Fibroblast of skin of left biceps (primary cell): ENCODE measurements at regions not wholly inside any gene's neighbourhood (a gene's known extent, or its start where the extent isn't known, plus 50 kb on each side); places are given as distances from the start of the nearest gene placed in this dataset.
A peak's percentile ranks its signal among the peaks of the same experiment; 100 is the strongest.
"Not testable (repeated sequence)": the region's sequence is repeated elsewhere in the genome, so short reads cannot be mapped to it uniquely, and the experiment has no call there.

Experiments used
- DNase-seq, 2 experiments: peaks; one replicate each; pipeline ENCODE4 v3.0.0-alpha.2; 2013; ENCODE audit warnings: low read depth in 2 of 2

DNA sequence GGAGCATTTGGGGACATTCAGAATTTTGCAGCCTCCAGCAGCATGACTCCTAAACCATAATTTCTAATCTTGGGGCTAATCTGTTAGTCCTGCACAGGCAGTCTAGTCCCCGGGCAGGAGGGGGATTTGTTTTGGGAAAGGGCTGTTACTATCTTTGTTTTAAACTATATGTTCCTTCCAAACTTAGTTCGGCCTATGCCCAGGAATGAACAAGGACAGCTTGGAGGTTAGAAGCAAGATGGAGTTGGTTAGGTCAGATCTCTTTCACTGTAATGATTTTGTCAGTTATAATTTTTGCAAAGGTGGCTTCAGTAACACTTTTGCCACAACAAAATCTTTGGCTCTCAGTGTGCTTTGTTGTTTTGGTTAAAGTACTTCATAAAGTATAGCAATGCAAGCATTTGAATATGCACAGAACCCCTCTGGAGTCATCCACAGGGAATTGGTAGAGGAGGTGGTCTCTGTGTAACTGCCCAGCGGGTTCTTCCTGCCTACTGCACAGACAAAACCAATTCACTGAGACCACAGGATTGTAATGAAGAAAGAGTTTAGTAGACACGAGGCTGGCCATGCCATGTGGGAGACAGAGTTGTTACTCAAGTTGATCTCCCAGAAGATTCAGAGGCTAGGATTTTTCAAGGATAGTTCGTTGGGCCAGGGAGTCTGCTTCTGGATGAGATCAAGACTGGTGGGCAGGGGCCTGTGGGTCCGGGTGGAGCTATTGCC is 224.1 kb upstream of the MYLIP start:
- DNase-seq, result no peak

- no peak for DNase-seq
Measured at GRCh38 chr6:15901141-15902115, 227.5 kb upstream of the MYLIP start.

- DNase-seq, result no peak
Measured at GRCh38 chr6:15898693-15899092, 230.2 kb upstream of the MYLIP start.

- peak in 1 of 2 experiments; percentile 30 for DNase-seq
Measured at GRCh38 chr6:15897063-15897876, 231.6 kb upstream of the MYLIP start.

GRCh38 chr6:15894973-15895725 is 232.3 kb upstream of the DTNBP1 start:
- DNase-seq, result no peak

DNA sequence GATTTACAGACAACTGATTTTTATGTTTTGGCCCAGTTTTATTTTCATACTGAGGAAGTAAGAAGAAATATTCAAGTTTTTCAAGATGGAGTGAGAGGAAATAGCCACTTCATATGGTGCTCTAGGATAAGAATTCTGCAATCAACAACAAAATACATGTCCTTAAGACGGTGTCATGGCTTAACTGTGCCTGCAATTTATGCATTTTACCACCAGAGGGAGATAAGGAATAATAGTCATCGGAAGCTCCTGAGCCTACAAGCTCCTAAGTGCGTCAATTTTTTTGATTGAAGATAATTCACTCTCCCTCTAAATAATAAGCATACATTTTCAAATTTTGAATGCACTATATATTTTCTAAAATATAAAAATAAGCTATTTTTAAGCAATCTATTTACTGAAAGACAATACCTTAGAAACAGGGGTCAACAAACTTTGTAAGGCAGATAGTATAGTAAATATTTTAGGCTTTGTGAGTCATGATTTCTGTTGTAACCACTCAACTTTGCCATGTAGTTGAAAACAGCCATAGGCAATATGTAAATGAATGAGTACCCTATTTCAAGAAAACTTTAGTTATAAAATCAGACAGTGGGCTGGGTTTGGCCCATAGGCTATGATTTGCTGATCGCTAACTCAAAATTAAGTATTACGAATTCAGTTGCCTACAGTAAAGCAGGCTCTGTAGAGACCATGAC is 230.9 kb upstream of the DTNBP1 start:
- DNase-seq, result no peak

DNA sequence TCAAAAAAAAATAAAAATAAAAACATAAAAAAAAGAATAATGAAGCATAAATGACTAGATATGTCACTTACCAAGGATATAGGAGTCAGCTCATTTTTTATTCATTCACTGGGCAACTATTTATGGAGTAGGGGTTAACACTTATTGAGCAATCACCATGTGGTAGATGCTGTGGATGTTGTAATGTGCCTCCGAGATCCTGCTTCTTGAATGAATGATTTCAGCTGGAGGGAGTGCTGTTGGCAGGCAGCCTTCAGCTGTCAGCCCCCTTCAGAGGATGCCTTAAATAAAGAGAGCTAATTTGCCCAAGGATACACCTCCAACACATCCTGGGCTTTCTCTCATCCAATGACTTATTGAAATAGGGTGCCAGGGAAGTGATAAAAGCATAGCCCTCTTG is 229.5 kb upstream of the DTNBP1 start:
- no peak for DNase-seq

DNA sequence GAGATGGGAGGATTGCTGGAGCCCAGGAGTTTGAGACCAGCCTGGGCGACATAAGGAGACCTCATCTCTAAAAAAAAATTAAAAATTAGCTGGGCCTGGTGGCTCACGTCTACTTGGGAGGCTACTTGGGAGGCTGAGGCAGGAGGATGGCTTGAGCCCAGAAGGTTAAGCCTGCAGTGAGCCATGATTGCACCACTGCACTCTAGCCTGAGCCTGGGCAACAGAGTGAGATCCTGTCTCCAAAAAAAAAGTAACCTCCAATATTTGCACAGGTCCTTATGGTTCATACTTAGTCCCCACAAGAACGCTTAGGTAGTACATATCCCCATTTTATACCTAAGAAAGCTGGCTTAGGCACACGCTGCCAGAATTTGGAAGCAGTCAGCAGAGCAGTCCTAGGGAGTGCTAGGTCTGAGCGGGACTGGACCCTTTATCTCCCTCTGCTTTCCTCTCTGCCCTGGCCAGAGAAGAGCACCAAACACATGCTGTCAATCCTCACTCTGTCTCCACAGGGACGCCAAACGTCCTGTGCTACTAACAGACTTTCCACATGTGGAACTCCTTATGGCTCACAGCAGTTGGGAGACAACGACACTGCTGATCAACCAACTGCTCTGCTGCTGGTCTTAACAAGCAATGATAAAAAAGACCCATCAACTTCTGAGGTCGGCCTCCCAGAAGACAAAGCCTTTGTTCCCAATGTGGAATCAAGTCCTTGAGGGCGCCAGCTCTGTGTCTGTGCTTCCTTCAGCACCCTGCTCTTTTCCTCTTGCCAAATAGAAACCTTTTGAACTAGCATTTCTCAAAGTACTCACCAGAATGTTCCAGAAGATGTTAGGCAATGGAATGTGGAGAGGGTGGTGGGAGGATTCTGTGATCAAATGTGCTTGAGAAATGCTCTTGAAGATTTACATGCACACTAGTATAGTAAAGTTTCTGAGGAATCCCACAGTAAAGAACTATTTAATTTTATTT is 226.3 kb upstream of the DTNBP1 start:
- no peak for DNase-seq

GRCh38 chr6:15887491-15888461 is 224.9 kb upstream of the DTNBP1 start:
- DNase-seq, result no peak

- no peak for DNase-seq
Measured at GRCh38 chr6:15885624-15886023, 222.8 kb upstream of the DTNBP1 start.

GRCh38 chr6:15883593-15883992 is 220.8 kb upstream of the DTNBP1 start:
- not testable (repeated sequence) for DNase-seq

DNA sequence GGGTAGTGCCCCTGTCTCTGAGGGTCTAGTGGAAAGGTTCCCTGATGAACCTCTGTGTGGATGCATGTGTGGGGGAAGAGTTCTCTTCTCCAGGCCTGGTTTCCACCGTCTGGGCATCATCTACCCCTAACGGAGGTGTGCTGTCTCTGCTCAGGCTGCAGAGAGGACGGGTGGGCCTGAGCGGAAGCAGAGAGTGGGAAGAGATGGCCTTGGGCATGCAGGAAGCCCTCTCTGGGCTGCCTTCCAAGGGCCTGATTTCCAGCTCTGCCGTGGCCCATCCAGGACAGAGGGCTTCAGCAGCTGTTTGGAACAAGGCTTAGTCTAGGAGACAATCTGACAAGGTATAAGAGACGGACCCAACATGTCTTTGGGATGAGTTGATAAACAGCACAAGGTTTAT is 220.1 kb upstream of the DTNBP1 start:
- no peak for DNase-seq

GRCh38 chr6:15882345-15882744 is 219.5 kb upstream of the DTNBP1 start:
- no peak for DNase-seq

DNA sequence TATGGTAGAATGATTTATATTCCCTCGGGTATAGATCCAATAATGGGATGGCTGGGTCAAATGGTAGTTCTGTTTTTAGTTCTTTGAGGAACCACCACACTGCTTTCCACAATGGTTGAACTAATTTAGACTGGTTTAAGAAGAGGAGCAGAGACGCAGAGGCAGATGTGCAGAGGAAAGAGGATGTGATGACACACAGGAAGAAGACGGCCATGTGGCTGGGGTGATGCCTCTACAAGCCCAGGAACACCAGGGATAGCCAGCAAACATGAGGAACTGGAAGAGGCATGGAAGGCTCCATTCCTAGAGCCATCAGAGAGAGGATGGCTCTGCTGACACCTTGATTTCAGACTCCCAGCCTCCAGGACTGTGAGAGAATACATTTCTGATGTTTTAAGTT is 218.3 kb upstream of the DTNBP1 start:
- no peak for DNase-seq

DNA sequence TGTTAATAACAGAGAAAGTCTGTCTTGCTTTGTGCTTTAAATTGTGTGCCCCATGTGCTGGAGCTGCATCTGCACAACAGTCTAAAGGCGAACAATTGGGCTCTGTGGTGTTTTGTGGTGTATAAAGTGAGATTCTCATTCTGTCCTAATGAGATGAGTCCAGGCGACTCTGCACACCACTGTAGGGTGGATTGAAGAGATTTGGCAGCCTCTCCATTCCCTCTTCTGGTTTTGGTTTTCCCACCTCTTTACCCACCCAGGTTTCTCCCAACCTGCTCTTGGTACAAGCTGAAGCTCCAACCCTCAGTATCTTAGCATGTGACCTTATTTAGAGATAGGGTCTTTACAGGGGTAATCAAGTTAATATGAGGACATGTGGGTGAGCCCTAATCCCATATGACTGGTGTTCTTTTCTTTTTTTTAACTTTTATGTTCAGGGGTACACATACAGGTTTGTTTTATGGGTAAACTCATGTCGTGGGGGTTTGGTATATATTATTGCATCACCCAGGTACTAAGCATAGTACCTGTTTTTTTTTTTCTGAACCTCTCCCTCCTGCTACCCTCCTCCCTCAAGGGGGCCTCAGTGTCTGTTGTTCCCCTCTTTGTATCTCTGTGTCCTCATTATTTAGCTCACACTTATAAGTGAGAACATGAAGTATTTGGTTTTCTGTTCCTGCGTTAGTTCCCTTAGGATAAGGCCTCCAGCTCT is 217.6 kb upstream of the DTNBP1 start:
- no peak for DNase-seq

DNA sequence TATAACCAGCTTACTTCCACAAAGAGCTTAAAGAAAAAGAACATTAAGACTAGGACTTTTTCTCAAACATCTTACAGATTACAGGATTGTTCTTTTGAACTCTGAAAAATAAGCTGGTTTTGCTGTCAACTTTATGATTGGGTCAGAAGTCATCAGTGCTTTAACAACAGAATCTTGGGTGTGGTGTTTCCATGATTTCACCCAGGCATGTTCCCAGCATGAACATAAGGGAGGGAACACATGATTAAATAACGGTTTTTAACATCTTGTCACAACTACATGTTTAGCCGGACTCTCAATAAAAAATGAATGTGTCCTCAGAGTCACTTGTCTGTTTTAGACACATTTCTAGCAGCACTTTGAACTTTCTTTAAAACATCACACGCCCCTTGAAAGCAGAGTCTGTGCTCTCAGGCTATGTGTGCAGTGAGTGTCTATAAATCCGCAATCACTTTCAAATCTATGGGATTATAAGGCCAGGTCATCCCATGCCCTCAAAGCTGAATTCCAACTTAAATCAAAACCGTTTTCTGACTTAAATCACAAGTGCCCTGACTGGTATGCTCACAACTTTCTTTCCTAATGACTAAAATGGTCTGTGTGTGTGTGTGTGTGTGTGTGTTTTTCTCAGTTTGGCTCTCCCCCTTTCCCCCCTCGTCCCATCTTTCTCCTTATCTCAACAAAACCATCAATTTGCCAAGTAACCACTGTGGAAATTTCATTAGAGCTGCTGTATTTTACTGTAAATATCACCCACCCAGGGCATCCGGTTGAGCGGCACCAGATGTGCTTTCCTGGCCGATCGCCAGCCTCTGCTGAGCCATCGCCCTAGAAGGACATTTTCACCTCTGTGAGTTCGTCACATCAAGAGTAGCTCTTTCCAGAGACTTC is 216.8 kb upstream of the DTNBP1 start:
- no peak for DNase-seq

DNA sequence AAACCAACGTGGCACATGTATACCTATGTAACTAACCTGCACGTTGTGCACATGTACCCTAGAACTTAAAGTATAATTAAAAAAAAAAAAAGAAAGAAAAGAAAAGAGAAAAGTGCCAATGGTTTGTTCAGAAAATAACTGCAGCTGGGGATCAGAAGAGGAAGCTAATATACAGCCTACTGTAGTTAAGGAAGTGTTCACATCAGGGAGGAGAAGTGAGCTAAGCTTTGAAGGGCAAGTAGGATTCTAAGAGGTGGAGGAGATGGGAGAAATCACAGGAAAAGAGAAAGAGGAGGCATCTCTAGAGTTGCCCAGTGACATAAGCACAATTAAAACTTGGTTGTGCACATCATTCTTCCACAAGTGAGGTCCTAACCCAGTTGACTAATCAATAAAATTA is 214.4 kb upstream of the DTNBP1 start:
- no peak for DNase-seq
